ELF-1 (cell line): ENCODE measurements at regions not wholly inside any gene's neighbourhood (a gene's known extent, or its start where the extent isn't known, plus 50 kb on each side); places are given as distances from the start of the nearest gene placed in this dataset.
"Not testable (repeated sequence)": the region's sequence is repeated elsewhere in the genome, so short reads cannot be mapped to it uniquely, and the experiment has no call there.

ENCODE experiments used
- DNase-seq: peaks from one replicate; pipeline ENCODE4 v3.0.0-alpha.2; 2016; ENCODE audit warnings: low read depth, low spot score

GRCh38 chr19:20292520-20292919 is 125.5 kb downstream of the ZNF486 start:
- not testable (repeated sequence) for DNase-seq

- no peak for DNase-seq
Measured at GRCh38 chr19:20289186-20289585, 122.2 kb downstream of the ZNF486 start.

- DNase-seq, result no peak
Measured at GRCh38 chr19:20287070-20287469, 120.1 kb downstream of the ZNF486 start.

GRCh38 chr19:20285876-20286275 is 118.9 kb downstream of the ZNF486 start:
- DNase-seq, result peak; percentile 79

GRCh38 chr19:20279516-20279915 is 112.5 kb downstream of the ZNF486 start:
- DNase-seq, result no peak

- DNase-seq, result no peak
Measured at GRCh38 chr19:20278342-20278741, 111.3 kb downstream of the ZNF486 start.

- DNase-seq, result not testable (repeated sequence)
Measured at GRCh38 chr19:20276732-20277082, 109.7 kb downstream of the ZNF486 start.

- no peak for DNase-seq
Measured at GRCh38 chr19:20276011-20276731, 109.2 kb downstream of the ZNF486 start.

GRCh38 chr19:20273951-20274570 is 107.0 kb downstream of the ZNF486 start:
- no peak for DNase-seq

- DNase-seq, result no peak
Measured at GRCh38 chr19:20273376-20273775, 106.4 kb downstream of the ZNF486 start.

GRCh38 chr19:20272627-20273010 is 105.6 kb downstream of the ZNF486 start:
- not testable (repeated sequence) for DNase-seq

GRCh38 chr19:20271927-20272626 is 105.1 kb downstream of the ZNF486 start:
- DNase-seq, result not testable (repeated sequence)

GRCh38 chr19:20271215-20271926 is 104.4 kb downstream of the ZNF486 start:
- DNase-seq, result no peak

GRCh38 chr19:20269461-20269860 is 102.4 kb downstream of the ZNF486 start:
- no peak for DNase-seq

- DNase-seq, result peak; percentile 37
Measured at GRCh38 chr19:20261513-20261912, 94.5 kb downstream of the ZNF486 start.

GRCh38 chr19:20260738-20261137 is 93.7 kb downstream of the ZNF486 start:
- DNase-seq, result not testable (repeated sequence)

GRCh38 chr19:20259615-20260014 is 92.6 kb downstream of the ZNF486 start:
- peak; percentile 40 for DNase-seq

GRCh38 chr19:20256606-20257005 is 89.6 kb downstream of the ZNF486 start:
- no peak for DNase-seq

GRCh38 chr19:20254121-20254520 is 87.1 kb downstream of the ZNF486 start:
- no peak for DNase-seq

- no peak for DNase-seq
Measured at GRCh38 chr19:20252613-20253012, 85.6 kb downstream of the ZNF486 start.

GRCh38 chr19:20250627-20251026 is 83.6 kb downstream of the ZNF486 start:
- DNase-seq, result no peak

GRCh38 chr19:20250121-20250520 is 83.1 kb downstream of the ZNF486 start:
- no peak for DNase-seq
